Choroid plexus epithelial cell (primary cell): ENCODE measurements at regions not wholly inside any gene's neighbourhood (a gene's known extent, or its start where the extent isn't known, plus 50 kb on each side); places are given as distances from the start of the nearest gene placed in this dataset.

Experiments
- DNase-seq: peaks from one replicate; pipeline ENCODE4 v3.0.0-alpha.2; 2010; ENCODE audit warnings: low read depth
- H3K4me3 ChIP-seq: 2 replicates; pipeline ENCODE4 v1.5.1; 2011; ENCODE audit warnings: low read depth, mild to moderate bottlenecking, control low read depth, low read length, moderate library complexity
- CTCF ChIP-seq: conservative IDR thresholded peaks from 2 replicates; pipeline ENCODE4 v1.5.1; 2011; ENCODE audit warnings: low read depth, mild to moderate bottlenecking, control low read depth, inconsistent platforms, low read length, moderate library complexity

- no peak overlapping the region for H3K4me3 ChIP-seq
- no peak for TF ChIP-seq CTCF
- peak; percentile 36 for DNase-seq
Measured at GRCh38 chr3:74531491-74531890, 83.0 kb downstream of the CNTN3 start.

- TF ChIP-seq CTCF, result no peak
- DNase-seq, result no peak
- no peak overlapping the region for H3K4me3 ChIP-seq
Measured at GRCh38 chr3:74529145-74529544, 85.3 kb downstream of the CNTN3 start.

- H3K4me3 ChIP-seq, result no peak overlapping the region
- no peak for TF ChIP-seq CTCF
- no peak for DNase-seq
Measured at GRCh38 chr3:74527566-74527965, 86.9 kb downstream of the CNTN3 start.

- peak; percentile 31 for DNase-seq
- H3K4me3 ChIP-seq, result no peak overlapping the region
- TF ChIP-seq CTCF, result no peak
Measured at GRCh38 chr3:74523811-74524210, 90.6 kb downstream of the CNTN3 start.

GRCh38 chr3:74520895-74521294 lies 93.6 kb downstream of the CNTN3 start:
- H3K4me3 ChIP-seq, result no peak overlapping the region
- no peak for DNase-seq
- no peak for TF ChIP-seq CTCF

GRCh38 chr3:74518610-74519009 lies 95.8 kb downstream of the CNTN3 start:
- no peak for TF ChIP-seq CTCF
- no peak overlapping the region for H3K4me3 ChIP-seq
- DNase-seq, result no peak

- DNase-seq, result no peak
- no peak for TF ChIP-seq CTCF
- H3K4me3 ChIP-seq, result no peak overlapping the region
Measured at GRCh38 chr3:74516019-74516418, 98.4 kb downstream of the CNTN3 start.
